ENCODE measurements at regions not wholly inside any gene's neighbourhood (a gene's known extent, or its start where the extent isn't known, plus 50 kb on each side); places are given as distances from the start of the nearest gene placed in this dataset.
"Not testable (repeated sequence)": the region's sequence is repeated elsewhere in the genome, so short reads cannot be mapped to it uniquely, and the experiment has no call there.

DNA sequence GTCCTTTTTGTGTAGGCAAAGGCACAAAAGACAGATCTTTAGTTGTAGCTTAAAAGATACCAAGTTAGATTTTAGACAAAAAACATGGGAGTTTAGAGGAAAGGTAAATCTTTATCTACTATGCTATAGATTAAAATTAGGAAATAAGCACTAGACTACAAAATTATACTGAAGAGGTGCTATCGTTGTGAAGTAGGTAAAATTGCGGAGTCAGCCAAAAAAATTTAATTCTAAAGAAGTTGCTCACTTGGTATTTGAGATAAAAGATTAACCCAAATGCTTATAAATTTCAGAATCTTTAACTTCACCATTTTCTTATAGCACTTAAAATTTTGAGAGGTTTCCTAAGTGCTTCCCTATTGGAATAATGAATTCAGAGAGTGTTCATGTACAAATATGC, 604.1 kb downstream of the GRXCR1 start:
- Histone ChIP-seq H4K20me1 (replicated peaks; ENCODE audit: control insufficient read depth, extremely low read depth, insufficient read depth, low read length) (no peaks in the 10 kb centered on the region), H3K4me1 (ENCODE audit: control insufficient read depth, extremely low read depth, insufficient read depth, low read length) (no peaks in the 10 kb centered on the region), H3K9ac (replicated peaks; ENCODE audit: extremely low read depth, insufficient read depth, low read length) (no peak overlapping the region), H3K4me2 (ENCODE audit: insufficient read depth, low read length) (no peak overlapping the region), H3K27me3 (ENCODE audit: control insufficient read depth in 2 of 2, insufficient read depth in 2 of 2, low read length in 2 of 2) (no peaks in the 10 kb centered on the region), H3K9me1 (replicated peaks; ENCODE audit: control insufficient read depth, extremely low read depth, insufficient read depth, low read length) (no peaks in the 10 kb centered on the region), H3K36me3 (ENCODE audit: control insufficient read depth in 2 of 2, extremely low read depth in 1 of 2, insufficient read depth in 2 of 2, low read length in 2 of 2) (no peaks in the 10 kb centered on the region), H3K9me3 (replicated peaks; ENCODE audit: control insufficient read depth, insufficient read depth, low read length) (peaks cover 2% of the 10 kb centered on the region), H2AFZ (ENCODE audit: low read depth, low read length) (no peak overlapping the region), H3K27ac (ENCODE audit: insufficient read depth, low read depth, low read length) (no peak overlapping the region), H3K4me3 (replicated peaks in 1 of 3; ENCODE audit: insufficient read depth in 1 of 3, low read depth in 1 of 3, low read length in 3 of 3) (no peak overlapping the region), H3K79me2 (ENCODE audit: control insufficient read depth, insufficient read depth, low read length) (no peaks in the 10 kb centered on the region)
- TF ChIP-seq MYC (IDR thresholded peaks at IDR 0.05; ENCODE audit: low read depth, low read length) (no peak), POLR2AphosphoS5 (IDR thresholded peaks at IDR 0.05; ENCODE audit: insufficient read depth, low read depth, low read length) (no peak)
- TF ChIP-seq, protein P1, sequence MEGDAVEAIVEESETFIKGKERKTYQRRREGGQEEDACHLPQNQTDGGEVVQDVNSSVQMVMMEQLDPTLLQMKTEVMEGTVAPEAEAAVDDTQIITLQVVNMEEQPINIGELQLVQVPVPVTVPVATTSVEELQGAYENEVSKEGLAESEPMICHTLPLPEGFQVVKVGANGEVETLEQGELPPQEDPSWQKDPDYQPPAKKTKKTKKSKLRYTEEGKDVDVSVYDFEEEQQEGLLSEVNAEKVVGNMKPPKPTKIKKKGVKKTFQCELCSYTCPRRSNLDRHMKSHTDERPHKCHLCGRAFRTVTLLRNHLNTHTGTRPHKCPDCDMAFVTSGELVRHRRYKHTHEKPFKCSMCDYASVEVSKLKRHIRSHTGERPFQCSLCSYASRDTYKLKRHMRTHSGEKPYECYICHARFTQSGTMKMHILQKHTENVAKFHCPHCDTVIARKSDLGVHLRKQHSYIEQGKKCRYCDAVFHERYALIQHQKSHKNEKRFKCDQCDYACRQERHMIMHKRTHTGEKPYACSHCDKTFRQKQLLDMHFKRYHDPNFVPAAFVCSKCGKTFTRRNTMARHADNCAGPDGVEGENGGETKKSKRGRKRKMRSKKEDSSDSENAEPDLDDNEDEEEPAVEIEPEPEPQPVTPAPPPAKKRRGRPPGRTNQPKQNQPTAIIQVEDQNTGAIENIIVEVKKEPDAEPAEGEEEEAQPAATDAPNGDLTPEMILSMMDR (IDR thresholded peaks at IDR 0.05; ENCODE audit: extremely low read depth in 1 of 2, insufficient read depth in 1 of 2, low read depth in 1 of 2, low read length in 2 of 2): no peak
- intact Hi-C loops (cut with micrococcal nuclease): no loop called here
- ChIA-PET POLR2A (no interaction called here), CTCF (no interaction called here)
- no TSS peak for BruUV-seq (replicated peaks)
- no peak for DNase-seq (ENCODE audit: low read depth, low spot score)
- dilution Hi-C loops (cut with MboI; ENCODE audit: extremely low pct_ligation_motif_present, low sequenced_read_pairs): no loop called here
- peak; percentile 8 for FAIRE-seq

DNA sequence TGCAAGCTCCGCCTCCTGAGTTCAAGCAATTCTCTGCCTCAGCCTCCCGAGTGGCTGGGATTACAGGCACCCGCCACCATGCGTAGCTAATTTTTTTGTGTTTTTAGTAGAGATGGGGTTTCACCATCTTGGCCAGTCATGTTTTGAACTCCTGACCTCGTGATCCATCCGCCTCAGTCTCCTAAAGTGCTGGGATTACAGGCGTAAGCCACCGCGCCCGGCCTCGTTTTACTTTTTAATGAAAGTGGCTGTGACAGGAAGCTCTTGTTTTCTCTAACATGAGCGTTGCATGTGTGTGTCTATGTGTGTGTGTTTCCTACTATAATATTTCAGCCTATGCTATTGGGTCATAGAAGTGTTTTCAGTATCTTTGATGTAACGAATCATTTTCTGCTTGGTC, 613.3 kb downstream of the GRXCR1 start:
- dilution Hi-C loops (cut with MboI; ENCODE audit: extremely low pct_ligation_motif_present, low sequenced_read_pairs); H3K4me1 ChIP-seq (ENCODE audit: control insufficient read depth, extremely low read depth, insufficient read depth, low read length); intact Hi-C loops (cut with micrococcal nuclease): not testable (repeated sequence)

More for the DNA sequence above, 613.3 kb downstream of the GRXCR1 start:
- POLR2A ChIA-PET: interaction anchor here (0.5 kb wide), 1 partner anchor 42 kb away, joined by 3 read pairs; no protein-coding TSS in a partner anchor
- H3K4me3 ChIP-seq (replicated peaks in 1 of 3; ENCODE audit: insufficient read depth in 1 of 3, low read depth in 1 of 3, low read length in 3 of 3); H3K79me2 ChIP-seq (ENCODE audit: control insufficient read depth, insufficient read depth, low read length); FAIRE-seq; H3K9ac ChIP-seq (replicated peaks; ENCODE audit: extremely low read depth, insufficient read depth, low read length); DNase-seq (ENCODE audit: low read depth, low spot score); H4K20me1 ChIP-seq (replicated peaks; ENCODE audit: control insufficient read depth, extremely low read depth, insufficient read depth, low read length); H3K4me2 ChIP-seq (ENCODE audit: insufficient read depth, low read length); H3K9me1 ChIP-seq (replicated peaks; ENCODE audit: control insufficient read depth, extremely low read depth, insufficient read depth, low read length); H3K27ac ChIP-seq (ENCODE audit: insufficient read depth, low read depth, low read length); H3K36me3 ChIP-seq (ENCODE audit: control insufficient read depth in 2 of 2, extremely low read depth in 1 of 2, insufficient read depth in 2 of 2, low read length in 2 of 2); H3K27me3 ChIP-seq (ENCODE audit: control insufficient read depth in 2 of 2, insufficient read depth in 2 of 2, low read length in 2 of 2); H2AFZ ChIP-seq (ENCODE audit: low read depth, low read length); H3K9me3 ChIP-seq (replicated peaks; ENCODE audit: control insufficient read depth, insufficient read depth, low read length); BruUV-seq (replicated peaks); CTCF ChIA-PET: not testable (repeated sequence)
